Adrenal gland (tissue), 9 donors: ENCODE measurements at regions not wholly inside any gene's neighbourhood (a gene's known extent, or its start where the extent isn't known, plus 50 kb on each side); places are given as distances from the start of the nearest gene placed in this dataset.
"Not testable (repeated sequence)": the region's sequence is repeated elsewhere in the genome, so short reads cannot be mapped to it uniquely, and the experiment has no call there.

Experiments used
- DNase-seq, 7 donors: peaks; one replicate each; pipeline ENCODE4 v3.0.0-alpha.2; 2019 to 2020
- H3K27ac ChIP-seq, 5 donors: fragments of 200-600 bp; sonication (generic) in 4 of 5; 1 replicate in 3 of 5; 2 replicates in 2 of 5; pipeline versions ENCODE4 v1.5.1 to v1.8.0; 2016 to 2020; ENCODE audit warnings: mild to moderate bottlenecking in 1 of 5
- H3K27me3 ChIP-seq: fragments of 200-600 bp; 2 replicates; pipeline ENCODE4 v1.8.0; 2021
- H3K36me3 ChIP-seq, 2 donors: fragments of 200-600 bp; replicated peaks in 1 of 2; 1 replicate in 1 of 2; 2 replicates in 1 of 2; pipeline versions ENCODE4 v1.5.1 to v1.8.0; 2018 to 2022
- H3K4me1 ChIP-seq, 2 donors: fragments of 200-600 bp; replicated peaks in 1 of 2; 1 replicate in 1 of 2; 2 replicates in 1 of 2; pipeline versions ENCODE4 v1.5.1 to v1.8.0; 2018 to 2021
- H3K4me3 ChIP-seq, 4 donors: fragments of 200-600 bp; sonication (generic) in 3 of 4; one replicate each; pipeline ENCODE4 v1.5.1; 2016 to 2018
- H3K9me3 ChIP-seq, 3 donors: fragments of 200-600 bp; sonication (generic) in 1 of 3; replicated peaks in 1 of 3; 1 replicate in 2 of 3; 2 replicates in 1 of 3; pipeline versions ENCODE4 v1.5.1 to v1.8.0; 2016 to 2021
- POLR2A ChIP-seq, 2 donors: fragments of 450-650 bp; IDR thresholded peaks; one replicate each; pipeline ENCODE4 v1.6.1; 2017; ENCODE audit warnings: antibody characterized with exemption in 2 of 2, mild to moderate bottlenecking in 2 of 2, moderate library complexity in 1 of 2
- WGBS, 4 donors: extraction: QIAGEN DNeasy Blood & Tissue Kit in 2 of 4; methylation state at CpG; one replicate each; pipeline versions ENCODE4 v1.1.5 to v1.1.7; 2013 to 2017; 5-methylcytosine and 5-hydroxymethylcytosine counted together
- intact Hi-C, 2 donors: fragments of 100-400 bp; cut with DNase I; formaldehyde crosslinking; loops; one replicate each; pipeline versions ENCODE4 v1.14.1 to v1.15.0; 2022 to 2023
- TF ChIP-seq, protein P1 (sequence below), 6 experiments: fragments of 450-650 bp in 4 of 6; fragments of 200-600 bp in 2 of 6; sonication (generic) in 1 of 6; IDR thresholded peaks; 1 replicate in 5 of 6; 2 replicates in 1 of 6; pipeline versions ENCODE4 v1.5.1 to v1.8.0; 2016 to 2021; ENCODE audit warnings: antibody characterized with exemption in 6 of 6, mild to moderate bottlenecking in 2 of 6, moderate library complexity in 1 of 6
- donor health status: healthy with polysubstance abuse.
- donor health status: Bipolar disorder and iron deficiency.
- donor health status: DM: yes; HTN: yes; CAD: no.
- donor health status: DM: no; HTN: no; CAD: no.
- donor health status: DM: no; HTN: no; CAD: no.

GRCh38 chr1:157252473-157252872 is 114.3 kb upstream of the ETV3 start:
- no peak for DNase-seq
- Histone ChIP-seq H3K4me3 (no peak overlapping the region), H3K4me1 (no peaks in the 10 kb centered on the region), H3K27ac (no peak overlapping the region), H3K27me3 (peaks cover 5% of the 10 kb centered on the region), H3K9me3 (no peaks in the 10 kb centered on the region), H3K36me3 (no peaks in the 10 kb centered on the region)
- intact Hi-C loops = no loop called here
- 66 to 72% (median 71%) methylated on average over 2 of the region's 2 CpGs for WGBS, 4 donors
- TF ChIP-seq, protein P1, sequence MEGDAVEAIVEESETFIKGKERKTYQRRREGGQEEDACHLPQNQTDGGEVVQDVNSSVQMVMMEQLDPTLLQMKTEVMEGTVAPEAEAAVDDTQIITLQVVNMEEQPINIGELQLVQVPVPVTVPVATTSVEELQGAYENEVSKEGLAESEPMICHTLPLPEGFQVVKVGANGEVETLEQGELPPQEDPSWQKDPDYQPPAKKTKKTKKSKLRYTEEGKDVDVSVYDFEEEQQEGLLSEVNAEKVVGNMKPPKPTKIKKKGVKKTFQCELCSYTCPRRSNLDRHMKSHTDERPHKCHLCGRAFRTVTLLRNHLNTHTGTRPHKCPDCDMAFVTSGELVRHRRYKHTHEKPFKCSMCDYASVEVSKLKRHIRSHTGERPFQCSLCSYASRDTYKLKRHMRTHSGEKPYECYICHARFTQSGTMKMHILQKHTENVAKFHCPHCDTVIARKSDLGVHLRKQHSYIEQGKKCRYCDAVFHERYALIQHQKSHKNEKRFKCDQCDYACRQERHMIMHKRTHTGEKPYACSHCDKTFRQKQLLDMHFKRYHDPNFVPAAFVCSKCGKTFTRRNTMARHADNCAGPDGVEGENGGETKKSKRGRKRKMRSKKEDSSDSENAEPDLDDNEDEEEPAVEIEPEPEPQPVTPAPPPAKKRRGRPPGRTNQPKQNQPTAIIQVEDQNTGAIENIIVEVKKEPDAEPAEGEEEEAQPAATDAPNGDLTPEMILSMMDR (IDR thresholded peaks at IDR 0.05) = no peak
- no peak for TF ChIP-seq POLR2A (IDR thresholded peaks at IDR 0.05)

DNA sequence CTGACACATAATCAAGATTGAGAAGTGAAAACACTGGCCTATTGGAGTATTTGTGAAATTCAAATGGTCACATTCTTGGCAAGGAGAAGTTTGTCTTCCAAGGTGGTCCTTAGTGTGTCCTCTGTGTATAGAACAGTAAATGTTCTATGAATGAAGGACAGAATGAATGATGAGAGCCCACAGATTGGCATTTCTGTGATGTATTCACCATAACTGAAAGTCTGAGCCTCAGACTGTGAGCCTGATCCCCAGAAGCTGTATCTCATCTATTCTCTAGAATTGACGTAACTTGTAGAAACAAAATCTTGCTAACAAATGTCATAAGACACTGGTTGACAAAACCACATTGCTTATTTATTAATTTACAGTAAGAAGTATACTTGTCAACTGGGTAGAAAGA is 111.5 kb upstream of the ETV3 start:
- Histone ChIP-seq H3K4me1 (no peaks in the 10 kb centered on the region), H3K27me3 (peaks cover 5% of the 10 kb centered on the region), H3K36me3 (no peaks in the 10 kb centered on the region), H3K27ac (no peak overlapping the region), H3K9me3 (no peaks in the 10 kb centered on the region), H3K4me3 (no peak overlapping the region)
- no peak for DNase-seq
- no peak for TF ChIP-seq POLR2A (IDR thresholded peaks at IDR 0.05)
- TF ChIP-seq, protein P1 (IDR thresholded peaks at IDR 0.05) = no peak
- 76 to 94% (median 83%) methylated on average over 1 of the region's 1 CpG for WGBS, 4 donors
- intact Hi-C loops = no loop called here

DNA sequence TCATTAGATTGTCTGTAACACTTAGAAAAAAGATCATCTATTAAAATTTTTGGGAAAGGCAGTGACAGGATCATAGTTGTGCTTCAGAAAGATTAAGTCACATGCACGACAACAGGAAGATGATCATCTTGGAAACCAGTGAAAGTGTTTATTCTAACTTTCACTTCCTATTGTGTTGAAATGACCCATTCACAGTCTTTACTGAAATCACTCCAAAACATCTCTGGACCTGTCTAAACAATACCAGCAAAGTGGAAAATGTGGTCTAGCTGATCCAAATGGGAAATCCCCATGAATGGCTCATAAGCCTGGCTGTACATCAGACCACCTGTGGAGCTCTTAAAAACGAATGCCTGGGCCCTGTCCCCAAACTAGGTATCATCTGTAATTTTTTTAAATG is 111.1 kb upstream of the ETV3 start:
- intact Hi-C loops = no loop called here
- Histone ChIP-seq H3K4me1 (no peaks in the 10 kb centered on the region), H3K27me3 (peaks cover 5% of the 10 kb centered on the region), H3K27ac (no peak overlapping the region), H3K36me3 (no peaks in the 10 kb centered on the region), H3K9me3 (no peaks in the 10 kb centered on the region), H3K4me3 (no peak overlapping the region)
- DNase-seq = no peak
- 35 to 48% (median 40%) methylated on average over 2 of the region's 2 CpGs for WGBS, 4 donors
- TF ChIP-seq POLR2A (IDR thresholded peaks at IDR 0.05) = no peak
- TF ChIP-seq, protein P1 (IDR thresholded peaks at IDR 0.05) = no peak

DNA sequence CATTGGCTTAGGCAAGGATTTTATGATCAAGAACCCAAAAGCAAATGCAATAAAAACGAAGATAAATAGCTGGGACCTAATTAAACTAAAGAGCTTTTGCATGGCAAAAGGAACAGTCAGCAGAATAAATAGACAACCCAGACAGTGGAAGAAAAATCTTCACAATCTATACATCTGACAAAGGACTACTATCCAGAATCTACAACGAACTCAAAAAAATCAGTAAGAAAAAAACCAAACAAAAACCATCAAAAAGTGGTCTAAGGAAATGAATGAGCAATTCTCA is 109.5 kb upstream of the ETV3 start:
- 58 to 74% (median 63%) methylated on average over 2 of the region's 2 CpGs for WGBS, 4 donors

DNA sequence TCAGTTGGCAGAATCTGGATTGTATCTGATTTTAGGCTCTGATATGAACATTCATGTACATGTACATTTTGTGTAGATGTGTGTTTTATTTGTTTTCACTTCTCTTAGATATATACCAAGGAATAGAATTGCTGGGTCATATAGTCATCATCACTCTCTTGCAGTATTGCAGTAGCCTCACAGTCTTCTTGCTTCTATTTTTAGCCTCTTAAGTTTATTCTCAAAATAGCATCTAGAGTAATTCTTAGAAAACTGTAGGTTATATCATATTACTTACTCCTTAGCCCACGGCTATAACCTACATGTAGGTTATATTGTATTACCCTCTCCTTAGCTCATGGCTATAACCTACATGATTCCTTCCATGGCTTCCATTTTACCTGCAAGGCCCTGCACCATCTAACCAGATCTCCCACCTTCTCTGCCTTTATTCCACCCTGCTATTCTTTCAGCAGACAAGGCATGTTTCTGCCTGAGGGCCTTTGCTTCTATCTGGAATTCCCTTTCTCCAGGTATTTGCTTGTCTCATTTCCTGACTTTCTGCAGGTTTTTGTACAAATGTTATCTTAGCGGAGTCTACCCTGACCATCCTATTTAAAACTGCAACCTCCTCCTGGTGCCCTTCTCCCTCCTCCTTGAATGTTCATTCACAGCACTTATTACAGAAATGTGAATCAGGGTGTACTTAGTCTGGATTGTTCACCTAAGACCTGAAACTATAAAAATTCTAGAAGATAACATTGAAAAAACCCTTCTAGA is 109.0 kb upstream of the ETV3 start:
- no peak overlapping the region for H3K27ac ChIP-seq
- no peaks in the 10 kb centered on the region for H3K9me3 ChIP-seq
- no peak overlapping the region for H3K4me3 ChIP-seq
- no peaks in the 10 kb centered on the region for H3K4me1 ChIP-seq
- H3K27me3 ChIP-seq = no peaks in the 10 kb centered on the region
- no peak for TF ChIP-seq POLR2A (IDR thresholded peaks at IDR 0.05)
- TF ChIP-seq, protein P1 (IDR thresholded peaks at IDR 0.05) = no peak
- WGBS, 4 donors = 77 to 90% (median 81%) methylated on average over 2 of the region's 2 CpGs
- no peaks in the 10 kb centered on the region for H3K36me3 ChIP-seq
- DNase-seq = no peak
- intact Hi-C loops = no loop called here

More for the DNA sequence above, 109.5 kb upstream of the ETV3 start:
- H3K27me3 ChIP-seq, H3K4me1 ChIP-seq, H3K9me3 ChIP-seq, H3K27ac ChIP-seq, intact Hi-C loops, H3K4me3 ChIP-seq, DNase-seq, H3K36me3 ChIP-seq: not testable (repeated sequence)
